HEK293 (cell line): ENCODE measurements at regions not wholly inside any gene's neighbourhood (a gene's known extent, or its start where the extent isn't known, plus 50 kb on each side); places are given as distances from the start of the nearest gene placed in this dataset.

Experiments
- CTCF ChIP-seq: fragments of 450-650 bp; formaldehyde crosslinking; IDR thresholded peaks from 2 replicates; pipeline ENCODE4 v1.5.1; 2016; ENCODE audit warnings: missing biosample characterization, missing genetic modification characterization
- ZNF274 ChIP-seq, 2 experiments: fragments of 200-500 bp in 1 of 2; fragments of 450-650 bp in 1 of 2; sonication (Bioruptor generic) in 1 of 2; formaldehyde crosslinking in 1 of 2; IDR thresholded peaks; 2 replicates each; pipeline versions ENCODE4 v1.5.1 to v1.6.1; 2014 to 2016; ENCODE audit warnings: borderline replicate concordance in 1 of 2, inconsistent platforms in 1 of 2, low read length in 1 of 2, missing biosample characterization in 1 of 2, missing genetic modification characterization in 1 of 2

GRCh38 chr6:54706391-54706790 lies 140.2 kb upstream of the FAM83B start:
- TF ChIP-seq CTCF (tag by site-specific recombination) (no peak), ZNF274 (IDR thresholded peaks at IDR 0.05; ENCODE audit: low read length) (no peak), ZNF274 (tag by site-specific recombination; IDR thresholded peaks at IDR 0.05; ENCODE audit: borderline replicate concordance) (no peak)
